Pancreas (tissue), 10 donors: ENCODE measurements at regions not wholly inside any gene's neighbourhood (a gene's known extent, or its start where the extent isn't known, plus 50 kb on each side); places are given as distances from the start of the nearest gene placed in this dataset.

Experiments
- ATAC-seq, 4 donors: fragments of 200-7000 bp; cut with Tn5 transposase; one replicate each; pipeline versions ENCODE4 v1.8.0 to v1.9.1; 2020; ENCODE audit warnings: mild to moderate bottlenecking in 4 of 4, moderate library complexity in 4 of 4
- DNase-seq, 6 donors: peaks; one replicate each; pipeline ENCODE4 v3.0.0-alpha.2; 2020
- FAIRE-seq: peaks from 2 replicates; lab custom pipeline; 2012; peaks lifted over from hg19 to GRCh38; lab: Jason Lieb, UNC
- H3K27ac ChIP-seq, 4 donors: fragments of 200-600 bp; sonication (generic); 1 replicate in 3 of 4; 2 replicates in 1 of 4; pipeline versions ENCODE4 v1.5.0 to v1.8.0; 2020
- H3K27me3 ChIP-seq, 4 donors: fragments of 200-600 bp; one replicate each; pipeline ENCODE4 v1.8.0; 2021
- H3K36me3 ChIP-seq, 3 donors: fragments of 200-600 bp; sonication (generic) in 1 of 3; one replicate each; pipeline versions ENCODE4 v1.5.0 to v1.8.0; 2020 to 2021
- H3K4me1 ChIP-seq, 3 donors: fragments of 200-600 bp; one replicate each; pipeline ENCODE4 v1.8.0; 2021
- H3K4me3 ChIP-seq, 4 donors: fragments of 200-600 bp; sonication (generic) in 2 of 4; one replicate each; pipeline versions ENCODE4 v1.5.0 to v1.8.0; 2020 to 2021
- H3K9me3 ChIP-seq, 4 donors: fragments of 200-600 bp; one replicate each; pipeline ENCODE4 v1.8.0; 2021
- WGBS, 2 donors: extraction: QIAGEN DNeasy Blood & Tissue Kit; methylation state at CpG; one replicate each; pipeline ENCODE4 v1.1.7; 2013; 5-methylcytosine and 5-hydroxymethylcytosine counted together
- intact Hi-C, 3 donors: fragments of 100-400 bp; cut with DNase I; formaldehyde crosslinking; loops; one replicate each; pipeline versions ENCODE4 v1.11.1 to v1.14.2; 2022
- TF ChIP-seq, protein P1 (sequence below), 4 donors: fragments of 200-600 bp; sonication (generic) in 3 of 4; IDR thresholded peaks; one replicate each; pipeline versions ENCODE4 v1.5.0 to v1.8.0; 2021; ENCODE audit warnings: antibody characterized with exemption in 4 of 4
- donor health status: healthy with polysubstance abuse.
- donor health status: DM: no; HTN: no; CAD: no; lungs with moderate emphysema.
- donor health status: DM: no; HTN: no; CAD: no.
- donor health status: control.
- donor health status: control.
- donor health status: Bipolar disorder and iron deficiency.
- donor health status: DM: yes; HTN: yes; CAD: no.
- donor health status: DM: no; HTN: no; CAD: no.
- donor health status: DM: no; HTN: no; CAD: no.
- donor health status: DM: yes; HTN: yes; CAD: no.

DNA sequence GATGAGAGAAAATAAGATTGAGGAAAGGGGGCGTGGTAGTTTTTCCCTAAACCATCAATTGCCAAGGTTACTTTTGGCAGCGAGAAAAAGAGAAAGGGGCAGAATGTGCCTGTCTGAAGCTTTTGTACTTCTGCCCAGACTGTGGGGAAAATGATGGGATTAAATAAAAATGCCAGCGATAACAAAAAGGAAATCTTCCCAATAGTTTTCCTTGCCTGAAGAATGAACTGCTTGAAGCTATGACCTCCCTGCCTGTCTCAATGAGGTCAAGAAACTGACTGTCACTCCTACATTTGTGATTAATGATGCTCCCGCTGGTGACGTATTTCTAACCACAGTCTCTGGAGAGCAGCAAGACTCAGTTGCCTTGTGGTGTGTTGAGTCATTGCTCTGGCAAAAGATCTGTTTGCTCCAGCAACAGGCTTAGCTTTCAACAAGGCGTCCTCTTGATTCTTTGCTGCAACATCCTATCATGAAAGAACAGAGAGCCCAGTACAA is 1051.5 kb downstream of the DIAPH3 start:
- no peak overlapping the region for H3K4me3 ChIP-seq
- 87 to 88% methylated on average over 6 of the region's 6 CpGs for WGBS, 2 donors
- H3K9me3 ChIP-seq = no peaks in the 10 kb centered on the region
- peak in 3 of 4 donors; percentile 24 to 60 (median 47) for ATAC-seq
- no peak for FAIRE-seq
- H3K27me3 ChIP-seq = no peaks in the 10 kb centered on the region
- H3K27ac ChIP-seq = no peak overlapping the region
- TF ChIP-seq, protein P1, sequence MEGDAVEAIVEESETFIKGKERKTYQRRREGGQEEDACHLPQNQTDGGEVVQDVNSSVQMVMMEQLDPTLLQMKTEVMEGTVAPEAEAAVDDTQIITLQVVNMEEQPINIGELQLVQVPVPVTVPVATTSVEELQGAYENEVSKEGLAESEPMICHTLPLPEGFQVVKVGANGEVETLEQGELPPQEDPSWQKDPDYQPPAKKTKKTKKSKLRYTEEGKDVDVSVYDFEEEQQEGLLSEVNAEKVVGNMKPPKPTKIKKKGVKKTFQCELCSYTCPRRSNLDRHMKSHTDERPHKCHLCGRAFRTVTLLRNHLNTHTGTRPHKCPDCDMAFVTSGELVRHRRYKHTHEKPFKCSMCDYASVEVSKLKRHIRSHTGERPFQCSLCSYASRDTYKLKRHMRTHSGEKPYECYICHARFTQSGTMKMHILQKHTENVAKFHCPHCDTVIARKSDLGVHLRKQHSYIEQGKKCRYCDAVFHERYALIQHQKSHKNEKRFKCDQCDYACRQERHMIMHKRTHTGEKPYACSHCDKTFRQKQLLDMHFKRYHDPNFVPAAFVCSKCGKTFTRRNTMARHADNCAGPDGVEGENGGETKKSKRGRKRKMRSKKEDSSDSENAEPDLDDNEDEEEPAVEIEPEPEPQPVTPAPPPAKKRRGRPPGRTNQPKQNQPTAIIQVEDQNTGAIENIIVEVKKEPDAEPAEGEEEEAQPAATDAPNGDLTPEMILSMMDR (IDR thresholded peaks at IDR 0.05) = no peak
- intact Hi-C loops = no loop called here
- no peaks in the 10 kb centered on the region for H3K36me3 ChIP-seq
- DNase-seq = peak in 1 of 6 donors; percentile 21
- H3K4me1 ChIP-seq = no peaks in the 10 kb centered on the region

GRCh38 chr13:59119475-59119874 is 1044.3 kb downstream of the DIAPH3 start:
- Histone ChIP-seq H3K36me3 (no peaks in the 10 kb centered on the region), H3K9me3 (no peaks in the 10 kb centered on the region), H3K27me3 (no peaks in the 10 kb centered on the region), H3K4me3 (no peak overlapping the region), H3K27ac (no peak overlapping the region), H3K4me1 (no peaks in the 10 kb centered on the region)
- 92 to 93% methylated on average over 2 of the region's 2 CpGs for WGBS, 2 donors
- TF ChIP-seq, protein P1 (IDR thresholded peaks at IDR 0.05) = no peak
- no peak for DNase-seq
- no peak for ATAC-seq
- intact Hi-C loops = no loop called here
- FAIRE-seq = no peak

DNA sequence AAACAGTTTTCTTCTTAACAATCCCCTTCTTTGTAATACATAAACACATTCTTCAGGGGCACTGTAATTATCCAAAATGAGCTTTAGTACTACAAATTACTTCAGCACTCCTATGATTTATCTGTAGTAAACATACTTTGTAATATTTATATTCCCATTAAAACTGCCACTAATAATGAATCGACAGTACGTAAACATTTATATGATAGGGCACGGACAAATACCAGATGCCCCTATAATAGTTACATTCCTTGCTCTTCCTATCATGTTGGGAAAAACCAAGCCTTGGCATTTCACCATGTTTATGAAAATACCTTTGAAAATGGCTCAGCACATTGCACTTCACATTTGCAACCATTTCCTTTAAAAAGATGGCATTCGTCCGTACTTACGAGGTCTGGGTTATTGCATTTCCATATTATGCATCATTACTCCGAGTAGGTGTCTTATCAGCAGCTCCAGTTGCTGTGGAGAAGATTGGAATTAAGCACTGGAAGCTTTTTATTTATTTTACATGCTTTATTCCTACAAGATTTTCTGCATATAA is 1043.4 kb downstream of the DIAPH3 start:
- TF ChIP-seq, protein P1 (IDR thresholded peaks at IDR 0.05) = no peak
- intact Hi-C loops = no loop called here
- Histone ChIP-seq H3K9me3 (no peaks in the 10 kb centered on the region), H3K4me1 (no peaks in the 10 kb centered on the region), H3K36me3 (no peaks in the 10 kb centered on the region), H3K27ac (no peak overlapping the region), H3K27me3 (no peaks in the 10 kb centered on the region), H3K4me3 (no peak overlapping the region)
- no peak for FAIRE-seq
- ATAC-seq = no peak
- 61 to 65% methylated on average over 7 of the region's 7 CpGs for WGBS, 2 donors
- no peak for DNase-seq

DNA sequence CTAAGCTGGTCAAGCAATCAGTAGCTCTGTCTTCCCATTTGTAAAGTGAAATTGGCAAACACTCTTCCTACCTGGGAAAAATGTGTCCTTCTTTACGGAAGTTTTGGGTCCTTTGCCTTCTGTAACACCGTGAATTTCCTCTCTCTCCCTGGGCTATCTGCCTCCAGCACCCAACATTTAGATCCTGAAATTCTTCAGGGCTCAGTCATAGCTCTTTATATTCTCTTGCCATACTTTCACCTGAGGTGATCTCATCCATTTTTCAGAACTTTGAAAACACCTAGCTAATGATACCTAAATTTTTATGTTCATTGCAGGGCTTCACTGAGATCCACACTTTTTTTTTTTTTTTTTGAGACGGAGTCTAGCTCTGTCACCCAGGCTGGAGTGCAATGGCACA is 1042.2 kb downstream of the DIAPH3 start:
- Histone ChIP-seq H3K36me3 (no peaks in the 10 kb centered on the region), H3K9me3 (no peaks in the 10 kb centered on the region), H3K4me3 (no peak overlapping the region), H3K27ac (no peak overlapping the region), H3K4me1 (no peaks in the 10 kb centered on the region), H3K27me3 (no peaks in the 10 kb centered on the region)
- intact Hi-C loops = no loop called here
- TF ChIP-seq, protein P1 (IDR thresholded peaks at IDR 0.05) = no peak
- FAIRE-seq (no peak), DNase-seq (no peak), ATAC-seq (no peak)
- WGBS, 2 donors = 95 to 100% methylated on average over 3 of the region's 3 CpGs

DNA sequence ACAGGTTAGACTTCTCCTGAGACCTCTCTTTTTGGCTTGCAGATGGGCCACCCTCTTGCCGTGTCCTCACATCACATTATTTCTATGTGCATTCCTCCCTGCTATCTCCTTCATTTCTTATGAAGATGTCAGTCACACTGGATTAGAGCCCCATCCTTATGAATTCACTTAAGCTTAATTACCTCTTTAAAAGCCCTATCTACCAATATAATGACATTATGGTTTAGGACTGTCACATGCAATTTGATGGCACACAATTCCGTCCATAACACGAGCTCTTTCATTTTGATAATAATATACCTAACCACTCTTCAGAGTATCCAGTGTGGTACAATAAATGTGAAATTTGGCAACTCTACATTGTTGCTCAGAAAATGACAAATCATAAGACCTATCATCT is 1037.3 kb downstream of the DIAPH3 start:
- no peak overlapping the region for H3K27ac ChIP-seq
- H3K4me1 ChIP-seq = no peaks in the 10 kb centered on the region
- no peak for FAIRE-seq
- TF ChIP-seq, protein P1 (IDR thresholded peaks at IDR 0.05) = no peak
- no peak for ATAC-seq
- H3K4me3 ChIP-seq = no peak overlapping the region
- intact Hi-C loops = no loop called here
- DNase-seq = no peak
- 96 to 98% methylated on average over 3 of the region's 3 CpGs for WGBS, 2 donors
- H3K36me3 ChIP-seq = no peaks in the 10 kb centered on the region
- no peaks in the 10 kb centered on the region for H3K27me3 ChIP-seq
- H3K9me3 ChIP-seq = no peaks in the 10 kb centered on the region
